Fibroblast of lung (primary cell): ENCODE measurements at regions not wholly inside any gene's neighbourhood (a gene's known extent, or its start where the extent isn't known, plus 50 kb on each side); places are given as distances from the start of the nearest gene placed in this dataset.

Experiments used
- CTCF ChIP-seq, 2 donors: IDR thresholded peaks in 1 of 2; conservative IDR thresholded peaks in 1 of 2; 1 replicate in 1 of 2; 2 replicates in 1 of 2; pipeline ENCODE4 v1.5.1; 2011 to 2012; ENCODE audit warnings: low read length in 2 of 2, control low read depth in 1 of 2, inconsistent platforms in 1 of 2, low read depth in 1 of 2, mild to moderate bottlenecking in 1 of 2
- EZH2 ChIP-seq: IDR thresholded peaks from 2 replicates; pipeline ENCODE4 v1.5.1; 2012; ENCODE audit warnings: low read length, control low read depth, mild to moderate bottlenecking; ENCODE audit errors: missing control alignments

- TF ChIP-seq EZH2 (no peak), CTCF (conservative IDR thresholded peaks at IDR 0.05 in 1 of 2, IDR thresholded peaks at IDR 0.05 in 1 of 2; ENCODE audit: low read depth in 1 of 2, low read length in 2 of 2) (no peak)
These were observed 355.9 kb upstream of the EDA2R start for GRCh38 chrX:66994729-66995128.
